Uterus (tissue), 2 donors: ENCODE measurements at regions not wholly inside any gene's neighbourhood (a gene's known extent, or its start where the extent isn't known, plus 50 kb on each side); places are given as distances from the start of the nearest gene placed in this dataset.

Experiments used
- CTCF ChIP-seq, 4 experiments: fragments of 200-600 bp in 2 of 4; fragments of 450-650 bp in 2 of 4; sonication (generic) in 2 of 4; IDR thresholded peaks; one replicate each; pipeline ENCODE4 v1.5.1; 2016 to 2019; ENCODE audit warnings: antibody characterized with exemption in 4 of 4, mild to moderate bottlenecking in 2 of 4, moderate library complexity in 1 of 4
- POLR2A ChIP-seq, 2 donors: fragments of 450-650 bp; IDR thresholded peaks; one replicate each; pipeline ENCODE4 v1.6.1; 2016; ENCODE audit warnings: antibody characterized with exemption in 2 of 2, mild to moderate bottlenecking in 1 of 2, moderate library complexity in 1 of 2

DNA sequence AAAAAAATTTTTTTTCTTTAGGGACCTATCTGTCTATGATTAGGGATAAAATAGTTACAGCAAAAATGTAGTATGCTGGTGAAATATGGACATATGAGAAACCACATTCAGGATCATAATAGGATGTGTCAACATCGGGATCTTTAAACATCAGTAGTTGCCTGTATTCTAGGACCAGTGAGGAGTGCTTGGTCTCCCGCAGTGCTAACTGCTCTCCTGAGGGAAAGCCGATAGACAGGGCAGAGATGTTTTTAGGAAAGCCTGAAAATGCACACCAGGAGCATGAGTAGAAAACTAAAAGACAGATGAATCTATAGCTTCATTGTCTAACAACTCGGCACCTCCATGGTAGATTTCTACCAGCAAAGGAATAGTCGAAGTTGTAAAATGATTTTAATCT lies 178.1 kb upstream of the SMIM31 start:
- TF ChIP-seq CTCF (IDR thresholded peaks at IDR 0.05) (no peak), POLR2A (IDR thresholded peaks at IDR 0.05) (no peak)
